HG03097 (cell line): ENCODE measurements at regions not wholly inside any gene's neighbourhood (a gene's known extent, or its start where the extent isn't known, plus 50 kb on each side); places are given as distances from the start of the nearest gene placed in this dataset.

Source experiments
- ATAC-seq: cut with Tn5 transposase; IDR thresholded peaks from one replicate; pipeline ENCODE4 v1.9.1; 2021; ENCODE audit not compliant: unreplicated experiment, low FRiP score

DNA sequence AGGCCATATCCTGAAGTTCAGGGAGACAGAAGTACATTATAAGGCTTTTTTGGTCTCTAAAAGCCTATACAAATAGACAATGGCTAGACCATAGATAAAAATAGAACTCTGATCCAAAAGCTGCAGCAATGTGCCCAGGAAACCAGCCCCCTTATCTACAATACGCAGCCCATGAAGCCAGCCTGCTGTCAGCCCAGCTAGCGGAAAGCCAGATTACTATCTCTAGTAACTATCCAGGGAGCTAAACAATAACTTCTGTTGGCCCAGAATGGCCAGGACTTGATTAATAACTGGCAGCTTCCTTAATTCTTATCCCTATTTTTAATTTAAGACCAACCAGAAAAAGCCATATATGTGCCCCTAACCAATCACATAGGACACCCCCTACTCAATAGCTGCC is 160.4 kb upstream of the SMLR1 start:
- ATAC-seq = no peak

DNA sequence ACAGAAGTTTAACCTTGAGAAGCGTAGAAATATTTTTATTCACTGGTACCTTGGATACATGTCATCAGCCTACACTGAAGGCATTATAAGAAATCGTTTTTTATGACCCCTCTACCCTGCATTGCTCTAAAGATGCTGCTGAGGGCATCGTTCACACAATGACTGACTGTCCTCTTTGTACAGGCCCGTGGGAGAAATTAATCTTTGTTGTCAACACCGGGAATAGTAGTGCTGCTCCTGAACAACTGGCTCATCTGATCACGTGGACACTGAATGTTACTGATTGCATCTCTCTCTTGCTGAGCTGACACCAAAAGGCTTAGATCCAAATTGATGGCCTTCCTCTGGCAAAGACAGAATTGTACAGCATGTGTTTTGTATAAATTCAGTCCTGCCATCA is 157.1 kb upstream of the SMLR1 start:
- no peak for ATAC-seq

DNA sequence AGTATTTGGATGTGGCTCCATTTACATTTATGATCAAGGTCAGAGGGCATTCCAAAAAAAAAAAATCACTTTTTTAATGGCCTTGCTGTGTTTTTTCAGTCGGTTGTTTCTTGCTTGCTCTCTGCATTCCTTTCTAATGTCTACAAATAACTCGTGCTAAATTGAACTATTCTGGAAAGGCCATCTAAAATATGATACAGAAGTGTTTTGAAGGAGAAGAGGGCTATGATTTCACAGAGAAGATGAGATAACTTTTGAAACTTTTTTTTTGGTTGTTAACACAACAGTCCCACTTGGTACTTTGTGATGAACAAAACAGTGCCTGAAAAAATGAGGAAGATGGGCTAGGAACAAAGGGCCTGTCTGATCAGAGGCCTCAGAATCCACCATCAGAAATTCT is 156.1 kb upstream of the SMLR1 start:
- no peak for ATAC-seq

DNA sequence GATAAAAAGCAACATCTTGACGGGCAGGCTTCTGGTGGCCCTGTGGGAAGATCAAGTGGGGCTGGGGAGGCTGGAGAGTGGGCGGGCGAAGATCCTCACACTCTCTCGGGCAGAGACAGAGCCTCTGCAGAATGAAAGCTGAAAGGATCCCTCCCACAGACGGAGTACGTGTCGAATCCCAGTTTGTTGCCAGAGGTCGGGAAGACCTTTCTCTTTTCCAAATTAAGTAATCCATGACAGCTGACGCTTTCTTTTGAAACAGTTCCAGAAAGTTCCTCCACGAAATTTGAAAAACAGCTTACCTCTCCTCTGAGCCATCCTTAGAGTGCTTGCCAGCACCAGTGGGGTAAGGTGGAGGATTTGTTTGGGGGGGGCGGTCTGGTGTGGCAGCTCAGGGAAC is 155.6 kb upstream of the SMLR1 start:
- ATAC-seq = no peak

DNA sequence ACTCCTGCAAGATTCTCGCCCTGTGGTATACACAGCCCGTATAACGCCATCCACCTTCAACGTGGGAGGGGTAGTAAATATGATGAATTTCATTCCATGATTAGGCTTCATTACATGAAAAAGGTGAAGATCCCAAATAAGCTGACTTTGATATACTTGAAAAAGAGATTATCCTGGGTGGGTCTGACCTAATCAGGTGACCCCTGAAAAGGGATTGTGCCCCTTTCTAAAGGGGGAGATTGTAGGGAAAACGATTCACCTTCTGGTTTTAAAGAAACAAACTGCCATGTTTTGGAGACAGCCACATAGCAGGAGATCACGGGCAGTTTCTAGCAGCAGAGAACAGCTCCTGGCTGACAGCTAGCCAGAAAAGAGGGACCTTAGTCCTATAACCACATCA is 155.1 kb upstream of the SMLR1 start:
- ATAC-seq = no peak

DNA sequence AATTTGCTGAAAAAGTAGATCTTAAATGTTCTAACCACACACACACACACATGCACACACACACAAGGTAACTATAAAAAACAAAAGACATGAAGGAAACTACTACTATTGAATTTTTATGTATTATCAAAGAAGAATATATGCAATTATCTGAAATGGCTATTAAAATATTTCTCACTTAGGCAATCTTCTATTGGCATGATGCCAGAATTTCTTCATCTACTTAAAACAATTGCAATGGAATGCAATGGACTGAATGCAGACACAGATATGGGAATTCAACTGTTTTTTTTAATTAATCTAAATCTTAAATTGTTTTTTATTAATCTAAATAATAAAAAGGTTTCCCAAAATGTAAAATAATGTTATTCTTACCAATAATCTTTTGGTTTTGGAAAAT is 152.6 kb upstream of the SMLR1 start:
- ATAC-seq = no peak

DNA sequence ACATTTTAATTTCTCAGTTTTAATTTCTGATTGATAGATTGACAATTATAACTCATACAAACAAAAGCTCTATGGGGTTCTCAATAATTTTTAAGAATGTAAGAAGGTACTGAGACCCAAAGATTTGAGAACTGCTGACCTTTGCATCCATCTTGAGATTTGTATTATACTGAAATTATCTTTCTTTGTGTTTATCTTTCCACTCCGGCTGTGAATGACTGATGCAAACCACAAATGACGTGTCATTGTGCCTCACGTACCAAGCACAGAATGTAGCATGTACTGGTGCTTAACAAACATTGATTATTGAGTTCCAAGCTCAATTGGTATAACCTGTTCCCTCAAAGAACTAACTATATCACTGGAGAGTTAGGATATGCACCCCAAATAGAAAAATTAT is 152.1 kb upstream of the SMLR1 start:
- ATAC-seq = no peak

DNA sequence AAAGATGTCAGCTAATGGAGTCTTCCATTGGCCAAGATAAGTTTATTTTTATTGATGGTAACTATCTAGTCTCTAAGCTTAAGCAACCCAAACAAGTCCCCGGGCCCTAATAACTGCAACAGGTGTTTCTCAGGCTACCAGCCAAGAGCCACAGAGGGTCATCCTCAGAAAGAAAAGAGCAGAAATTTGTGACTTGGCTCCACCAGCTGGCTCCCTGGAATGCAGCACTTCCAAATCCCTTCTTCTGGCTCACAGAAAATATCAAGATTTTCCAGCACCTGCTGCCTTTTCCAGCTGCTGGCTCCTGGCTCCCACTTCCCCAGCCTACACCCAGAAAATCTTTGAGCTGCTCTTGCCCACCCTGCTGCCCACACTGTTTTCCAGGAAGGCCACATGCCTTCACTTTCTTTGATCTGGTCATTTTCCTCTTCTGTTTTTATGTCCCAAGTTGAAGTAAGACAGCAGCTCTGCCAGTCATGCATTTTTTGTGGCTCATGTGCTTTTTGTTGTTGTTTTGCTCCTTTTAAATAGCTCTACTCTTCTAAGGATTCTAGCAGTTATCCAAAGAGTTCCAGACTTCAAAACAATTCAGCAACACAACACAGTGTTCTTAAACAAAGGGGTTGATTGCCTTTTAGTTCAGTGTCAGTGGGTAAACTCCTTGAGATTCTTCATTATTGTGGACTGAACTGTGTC is 151.0 kb upstream of the SMLR1 start:
- no peak for ATAC-seq

DNA sequence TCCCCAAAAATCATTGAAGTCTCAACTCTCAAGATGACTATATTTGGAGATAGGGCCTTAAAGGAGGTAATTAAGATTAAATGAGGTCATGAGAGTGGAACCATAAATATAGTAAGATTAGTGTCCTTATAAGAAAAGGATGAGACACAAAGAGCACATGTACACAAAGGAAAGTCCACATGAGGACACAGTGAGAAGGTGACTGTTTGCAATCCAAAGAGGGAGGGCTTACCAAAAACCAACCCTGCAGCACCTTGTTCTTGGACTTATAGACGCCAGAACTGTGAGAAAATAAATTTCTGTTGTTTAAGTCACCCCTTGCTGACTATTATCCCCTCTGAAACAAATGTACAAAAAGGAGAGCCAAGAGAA is 150.4 kb upstream of the SMLR1 start:
- ATAC-seq = no peak

DNA sequence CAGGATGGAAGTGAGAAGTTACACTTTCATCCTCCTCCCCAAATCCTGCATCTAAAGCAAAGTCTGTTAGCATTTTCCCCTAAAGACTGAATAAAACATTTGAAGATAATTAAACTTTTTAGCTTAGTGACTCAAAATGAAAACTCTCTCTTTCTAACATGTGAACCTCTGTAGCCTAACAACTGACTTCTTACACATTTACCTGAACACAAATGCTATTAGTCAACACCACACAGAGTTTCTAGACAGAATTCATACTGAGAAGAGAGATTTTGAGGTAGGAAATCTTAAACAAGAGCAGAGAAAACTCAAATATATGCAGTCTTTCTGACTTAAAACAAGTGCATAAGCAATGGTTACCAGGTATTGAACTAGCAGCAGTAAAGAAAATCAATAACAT is 149.9 kb upstream of the SMLR1 start:
- ATAC-seq = no peak

DNA sequence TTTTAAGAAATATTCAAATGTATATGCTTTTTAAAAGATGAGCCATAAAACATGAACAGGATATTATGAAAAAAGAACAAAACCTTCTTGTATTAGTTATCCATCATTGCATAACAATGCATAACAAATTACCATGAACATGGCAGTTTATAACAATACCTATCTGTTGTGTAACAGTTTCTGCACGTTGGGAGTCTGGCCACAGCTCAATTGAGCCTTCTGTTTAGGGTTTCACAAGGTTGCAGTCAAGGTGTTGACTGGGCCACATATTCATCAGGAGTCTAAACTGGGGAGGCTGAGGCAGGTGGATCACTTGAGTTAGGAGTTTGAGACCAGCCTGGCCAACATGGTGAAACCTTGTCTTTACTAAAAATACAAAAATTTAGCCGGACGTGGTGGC is 149.4 kb upstream of the SMLR1 start:
- ATAC-seq = no peak

DNA sequence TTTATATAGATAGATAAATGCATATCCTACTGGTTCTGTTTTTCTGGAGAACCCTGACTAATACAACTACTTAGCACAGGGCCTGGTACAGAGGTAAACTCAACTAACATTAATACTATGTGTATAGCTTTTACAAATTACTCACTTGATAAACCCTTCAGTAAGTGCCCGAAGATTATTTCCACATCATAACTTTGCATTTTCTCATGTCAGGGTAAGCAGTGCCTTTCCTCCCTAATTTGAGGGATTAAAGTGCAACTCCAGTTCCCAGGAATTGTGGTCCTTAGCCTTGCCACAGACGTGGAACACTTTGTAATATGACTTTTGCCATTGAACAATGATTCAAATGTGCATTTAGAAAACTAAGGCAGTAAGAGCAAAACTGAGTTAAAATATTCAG is 147.5 kb upstream of the SMLR1 start:
- no peak for ATAC-seq

DNA sequence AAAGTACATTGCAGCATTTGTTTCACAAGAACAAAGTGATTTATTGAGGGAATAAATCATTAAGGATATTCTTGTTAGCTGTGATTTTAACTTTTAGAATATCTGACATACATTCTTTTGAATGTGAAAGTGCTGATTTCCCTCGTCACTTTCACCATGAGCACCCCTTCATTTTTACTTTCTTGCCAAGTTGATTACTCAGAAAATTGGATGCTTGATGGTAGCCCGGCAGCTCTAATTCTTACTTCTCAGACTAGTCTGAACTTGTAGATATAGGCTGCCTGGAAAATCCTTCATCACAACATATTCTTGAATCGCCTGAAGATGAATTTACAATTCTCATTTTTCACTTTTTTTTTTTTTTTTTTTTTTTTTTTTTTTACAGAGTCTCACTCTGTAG is 147.1 kb upstream of the SMLR1 start:
- ATAC-seq = no peak

DNA sequence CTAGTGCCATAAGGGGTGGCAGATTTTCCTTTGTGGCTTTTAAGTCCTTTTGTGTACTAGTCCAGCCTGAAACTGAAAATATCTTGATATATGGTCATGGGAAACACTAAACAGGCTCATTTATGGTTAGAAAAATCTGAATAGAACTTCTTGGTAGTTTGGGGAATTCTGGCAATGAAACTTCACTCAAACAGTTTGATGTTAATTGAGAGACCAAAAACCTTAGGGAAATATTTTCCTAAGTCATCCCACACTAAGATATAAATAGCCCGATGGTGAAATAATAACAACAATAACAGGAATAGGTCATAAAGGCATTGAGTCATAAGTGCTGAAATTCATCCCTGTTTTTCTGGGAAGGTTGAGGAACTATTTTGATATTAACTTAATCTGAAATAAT is 146.2 kb upstream of the SMLR1 start:
- no peak for ATAC-seq

DNA sequence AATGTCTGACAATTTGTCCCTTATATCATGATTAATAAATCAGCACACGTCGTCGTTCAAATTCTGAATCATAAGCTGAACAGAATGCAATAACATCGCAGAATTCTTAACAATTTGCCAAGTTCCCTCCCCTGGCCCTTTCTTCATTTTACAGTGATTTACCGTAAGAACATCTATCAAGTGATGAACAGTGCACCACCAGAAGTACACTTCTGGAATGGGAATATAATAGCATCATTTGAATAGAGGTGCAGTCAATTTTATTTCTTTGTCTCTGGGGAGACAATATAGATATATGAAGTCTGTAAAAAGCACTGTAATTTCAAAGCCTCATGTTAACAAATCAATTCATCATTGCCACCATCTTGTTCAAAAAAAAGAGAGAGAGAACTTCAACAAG is 145.1 kb upstream of the SMLR1 start:
- no peak for ATAC-seq

DNA sequence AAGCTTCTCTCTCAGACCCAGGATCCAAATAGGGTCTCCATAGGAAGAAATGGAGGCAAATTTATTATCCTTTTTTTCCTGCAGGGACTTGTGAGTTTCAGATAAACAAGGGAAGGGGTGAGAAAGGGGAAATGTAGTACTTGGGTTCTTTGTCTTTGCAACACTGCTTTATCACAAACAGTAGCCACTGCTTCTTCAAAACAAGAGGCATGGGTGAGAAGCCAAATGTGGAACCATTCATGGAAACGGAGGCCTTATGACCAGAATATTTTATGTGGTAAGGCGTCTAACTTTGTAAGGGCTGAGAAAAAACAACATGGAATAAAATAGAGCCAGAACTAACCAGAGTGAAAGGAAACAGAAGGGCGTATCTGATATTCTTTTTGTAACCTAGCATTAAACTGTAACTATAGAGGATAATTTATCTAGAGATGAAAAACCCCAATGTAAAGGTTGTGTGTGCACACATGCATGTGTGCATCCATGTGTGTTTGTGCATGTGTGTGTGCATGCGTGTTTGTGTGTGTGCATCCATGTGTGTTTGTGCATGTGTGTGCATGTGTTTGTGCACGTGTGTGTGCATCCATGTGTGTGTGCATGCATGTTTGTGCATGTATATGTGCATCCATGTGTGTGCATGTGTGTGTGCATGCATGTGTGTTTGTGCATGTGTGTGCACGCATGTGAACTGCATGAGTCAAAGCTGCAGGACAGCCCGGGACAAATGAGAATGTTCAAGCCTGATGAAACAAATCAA is 143.3 kb upstream of the SMLR1 start:
- no peak for ATAC-seq

DNA sequence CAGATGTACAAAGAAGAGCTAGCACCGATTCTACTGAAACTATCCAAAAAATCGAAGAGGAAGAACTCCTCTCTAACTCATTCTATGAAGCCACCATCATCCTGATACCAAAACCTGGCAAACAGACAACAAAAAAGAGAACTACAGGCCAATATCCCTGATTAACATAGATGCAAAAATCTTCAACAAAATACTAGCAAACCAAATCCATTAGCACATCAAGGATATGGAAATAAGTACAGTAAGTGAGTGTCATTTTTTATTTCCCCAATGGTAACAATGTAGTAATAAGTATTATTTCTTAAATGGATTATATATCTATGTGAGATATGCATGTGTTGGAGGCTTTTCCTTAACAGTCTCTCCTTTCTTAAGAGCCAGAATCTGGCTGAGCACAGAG is 134.5 kb upstream of the SMLR1 start:
- ATAC-seq = no peak

DNA sequence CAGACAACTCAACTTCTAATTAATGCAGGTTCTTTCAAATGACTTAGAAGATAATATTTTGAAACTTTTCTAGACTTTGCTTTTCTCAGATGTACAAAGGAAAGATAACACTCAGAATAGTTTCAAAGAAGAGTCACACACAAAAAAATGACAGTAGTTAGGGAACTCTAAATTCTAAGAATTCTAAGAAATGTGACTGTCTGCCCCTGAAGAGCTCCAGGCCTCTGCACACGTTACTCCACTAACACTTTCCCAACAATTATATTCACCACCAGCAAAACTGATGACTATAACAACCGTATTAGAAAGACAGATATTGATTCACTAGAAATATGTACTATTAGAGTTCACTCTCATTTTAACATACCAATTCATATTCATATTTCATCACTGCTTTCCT is 133.3 kb upstream of the SMLR1 start:
- no peak for ATAC-seq

DNA sequence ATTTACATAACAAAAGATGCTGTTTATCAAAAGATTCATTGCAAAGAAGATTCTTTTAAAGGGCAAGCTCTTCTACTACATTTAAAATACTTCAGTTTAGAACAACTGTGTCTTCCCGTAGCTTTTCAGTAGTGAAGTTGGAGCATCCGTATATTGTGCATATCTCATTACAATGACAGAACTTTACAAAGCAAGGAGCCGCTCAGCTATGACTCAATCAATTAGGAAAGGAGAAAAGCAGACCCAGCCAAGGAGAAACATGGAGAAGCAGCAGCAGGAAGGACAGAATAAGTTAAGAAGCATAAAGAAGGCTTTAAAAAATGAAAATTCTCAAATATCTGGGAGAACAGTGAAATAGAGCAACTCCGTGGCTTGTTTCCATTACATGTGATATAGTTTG is 132.6 kb upstream of the SMLR1 start:
- ATAC-seq = no peak

DNA sequence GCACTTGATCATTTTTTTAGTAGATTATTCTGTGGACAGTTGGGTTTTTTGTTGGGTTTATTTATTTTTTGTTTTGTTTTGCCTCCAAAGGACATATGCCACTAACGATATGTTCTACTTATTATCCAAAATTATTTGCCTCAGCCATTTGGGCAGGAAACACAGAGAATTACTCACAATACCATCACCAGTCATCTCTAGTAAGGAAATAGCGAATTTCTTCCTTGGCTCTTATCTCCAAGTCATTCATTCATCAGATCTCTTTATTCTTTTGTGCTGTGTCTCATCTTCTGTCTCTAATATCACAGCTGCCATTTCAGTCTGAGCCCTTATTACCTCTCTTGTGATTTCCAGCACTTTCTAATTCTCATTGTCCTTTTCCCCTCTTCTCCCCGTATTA is 130.4 kb upstream of the SMLR1 start:
- ATAC-seq = no peak

DNA sequence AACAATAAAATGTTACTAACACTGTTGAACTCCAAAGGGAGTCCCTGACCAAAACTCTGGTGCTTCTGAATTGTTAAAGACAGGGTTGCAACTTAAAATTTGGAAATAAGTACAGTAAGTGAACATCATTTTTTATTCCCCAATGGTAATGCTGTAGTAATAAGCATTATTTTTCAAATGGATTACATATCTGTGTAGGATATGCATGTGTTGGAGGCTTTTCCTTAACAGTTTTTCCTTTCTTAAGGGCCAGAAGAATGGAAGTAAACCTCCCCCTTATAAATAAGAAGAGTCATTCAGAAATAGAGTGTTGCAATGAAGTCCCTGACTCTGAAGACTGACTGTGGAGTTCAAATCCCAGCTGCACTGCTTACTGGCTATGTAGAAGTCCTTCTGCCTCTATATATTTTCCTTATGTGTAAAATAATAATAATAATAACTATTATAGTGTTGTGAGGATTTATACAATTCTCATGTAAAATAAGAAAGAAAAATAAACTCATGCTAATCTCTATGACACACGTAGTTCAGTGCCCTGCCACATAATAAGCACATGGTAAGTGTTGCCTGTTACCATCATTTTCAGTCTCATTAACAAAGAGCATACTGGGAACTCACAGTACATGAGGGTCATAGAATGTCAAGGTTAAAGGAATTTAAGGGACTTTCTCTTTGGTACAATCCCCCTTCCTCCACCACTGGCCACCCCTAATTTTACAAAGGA is 129.8 kb upstream of the SMLR1 start:
- ATAC-seq = peak; percentile 22

DNA sequence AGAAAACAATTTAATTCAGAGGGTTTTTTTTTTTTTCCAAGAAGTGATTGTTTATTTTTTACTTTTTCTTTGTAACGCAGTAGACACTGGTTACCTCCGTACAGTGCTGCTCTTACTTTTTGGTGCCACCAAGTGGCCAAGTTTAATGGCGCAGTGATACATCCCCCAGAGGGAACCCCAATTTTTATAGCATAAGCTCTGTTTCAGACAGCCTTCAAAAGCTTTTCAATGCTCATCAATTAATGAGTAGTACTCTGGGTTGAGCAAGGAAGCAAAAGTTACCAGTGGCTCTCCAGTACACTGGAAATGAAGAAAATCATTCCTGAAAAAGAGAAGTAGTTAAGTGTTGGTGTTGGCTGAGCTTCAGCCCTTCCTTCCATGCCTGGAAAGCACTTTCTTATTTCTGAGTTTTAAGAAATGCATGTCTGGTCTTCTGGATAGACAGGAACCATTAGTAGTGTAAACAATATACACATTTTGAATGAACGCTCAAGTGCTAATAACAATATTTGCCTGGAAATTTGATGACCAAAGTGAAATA is 129.1 kb upstream of the SMLR1 start:
- peak; percentile 79 for ATAC-seq
